Activated CD4-positive, alpha-beta T cell treated with anti-CD3 and anti-CD28 coated beads, Interleukin-2, amount 10 ng/mL, durations not matched to agents 7 days and 5 days (primary cell): ENCODE measurements at regions not wholly inside any gene's neighbourhood (a gene's known extent, or its start where the extent isn't known, plus 50 kb on each side); places are given as distances from the start of the nearest gene placed in this dataset.

Source experiments
- CTCF ChIA-PET: fragments of 350-600 bp; sonication (Branson Sonifier 250); formaldehyde crosslinking; loops from one replicate; lab custom pipeline; 2021; ENCODE audit warnings: antibody characterized with exemption; lab: Charles Lee
- POLR2A ChIA-PET: fragments of 350-600 bp; sonication (Branson Sonifier 250); formaldehyde crosslinking; loops from one replicate; lab custom pipeline; 2021; ENCODE audit warnings: antibody characterized with exemption; lab: Charles Lee
- DNase-seq: peaks from one replicate; pipeline ENCODE4 v3.0.0-alpha.2; 2020
- H3K27ac Mint-ChIP-seq: one replicate; pipeline ENCODE4 v1.8.0; 2021; ENCODE audit warnings: mild to moderate bottlenecking, moderate library complexity, mixed read lengths
- H3K27me3 Mint-ChIP-seq: one replicate; pipeline ENCODE4 v1.8.0; 2021; ENCODE audit warnings: mixed read lengths
- H3K36me3 Mint-ChIP-seq: one replicate; pipeline ENCODE4 v1.8.0; 2021; ENCODE audit warnings: low read depth, mixed read lengths
- H3K4me1 Mint-ChIP-seq: one replicate; pipeline ENCODE4 v1.8.0; 2021; ENCODE audit warnings: mixed read lengths
- H3K4me3 Mint-ChIP-seq: one replicate; pipeline ENCODE4 v1.8.0; 2021; ENCODE audit warnings: mild to moderate bottlenecking, moderate library complexity, mixed read lengths
- H3K9me3 Mint-ChIP-seq: one replicate; pipeline ENCODE4 v1.8.0; 2021; ENCODE audit warnings: mixed read lengths

DNA sequence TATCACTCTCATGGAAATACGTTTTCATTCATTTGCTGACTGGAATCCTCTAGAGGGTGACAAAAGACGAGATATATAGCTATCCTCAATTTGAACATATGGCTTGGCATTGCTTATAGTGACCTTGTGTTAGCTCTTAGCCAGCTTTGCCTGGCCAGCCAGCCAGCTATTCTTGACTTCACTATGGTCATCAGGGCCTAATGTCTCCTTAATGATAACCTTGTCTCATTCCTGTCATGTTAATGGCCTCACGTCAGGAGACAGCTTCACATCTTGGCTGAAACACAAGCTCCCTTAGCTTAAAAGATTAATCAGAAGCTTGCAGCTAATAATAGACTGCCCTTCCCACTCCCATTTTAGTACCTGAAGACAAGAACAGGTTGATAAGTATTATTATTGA lies 1517.5 kb upstream of the PIK3C3 start:
- POLR2A ChIA-PET, result no interaction called here
- Mint-ChIP-seq H3K9me3 (no peaks in the 10 kb centered on the region), H3K27me3 (no peaks in the 10 kb centered on the region), H3K36me3 (no peaks in the 10 kb centered on the region), H3K27ac (no peak overlapping the region), H3K4me1 (no peaks in the 10 kb centered on the region), H3K4me3 (no peak overlapping the region)
- DNase-seq, result no peak
- CTCF ChIA-PET, result no interaction called here

DNA sequence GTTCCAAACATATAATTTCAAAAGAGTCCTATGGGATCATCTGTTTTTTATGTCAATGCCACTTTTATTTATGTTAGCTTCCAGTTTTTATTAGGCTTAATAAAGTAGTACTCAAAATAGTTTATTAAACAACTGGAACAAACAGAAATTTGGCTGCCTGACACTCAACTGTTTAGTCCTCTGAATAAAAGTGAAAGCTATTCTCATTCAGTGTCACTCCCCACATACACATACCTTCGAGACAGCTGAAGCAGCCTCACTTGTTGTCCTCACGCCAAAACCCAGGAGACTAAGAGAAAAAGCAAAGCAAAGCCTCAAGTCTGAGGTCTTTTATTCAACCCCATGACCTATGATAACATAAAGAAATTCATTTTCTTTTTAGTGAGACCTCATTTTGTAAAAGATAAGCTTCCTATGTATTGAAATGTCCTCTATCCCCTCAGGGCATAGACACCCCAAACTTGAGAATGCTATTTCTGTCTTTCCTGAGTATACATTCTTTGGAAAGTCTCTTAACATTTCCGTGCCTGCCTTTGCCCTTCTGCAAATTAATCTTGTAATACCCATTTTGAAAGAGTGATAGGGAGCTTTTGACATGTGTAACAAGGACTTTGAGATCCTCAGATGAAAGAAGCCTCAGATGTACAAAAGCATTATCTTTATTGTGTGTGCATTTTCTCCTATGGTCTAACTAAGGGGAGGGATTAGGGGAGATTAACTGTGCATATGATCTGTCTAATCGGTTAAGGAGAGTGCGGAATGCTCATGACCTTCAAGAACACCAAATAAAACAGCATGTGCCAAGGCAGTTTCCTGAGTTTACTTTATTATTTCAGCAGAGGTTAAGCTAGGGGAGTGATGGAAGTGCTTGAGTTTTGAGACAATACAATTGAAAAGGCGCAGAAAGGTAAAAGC lies 1523.7 kb upstream of the PIK3C3 start:
- Mint-ChIP-seq H3K27ac (no peak overlapping the region), H3K36me3 (no peaks in the 10 kb centered on the region), H3K27me3 (no peaks in the 10 kb centered on the region), H3K9me3 (peaks cover 2% of the 10 kb centered on the region), H3K4me1 (no peaks in the 10 kb centered on the region), H3K4me3 (no peak overlapping the region)
- ChIA-PET CTCF (no interaction called here), POLR2A (no interaction called here)
- DNase-seq, result no peak

GRCh38 chr18:40423291-40423690 lies 1531.7 kb upstream of the PIK3C3 start:
- Mint-ChIP-seq H3K9me3 (peaks cover under 1% of the 10 kb centered on the region), H3K4me1 (no peaks in the 10 kb centered on the region), H3K36me3 (no peaks in the 10 kb centered on the region), H3K4me3 (no peak overlapping the region), H3K27me3 (no peaks in the 10 kb centered on the region), H3K27ac (no peak overlapping the region)
- ChIA-PET POLR2A (no interaction called here), CTCF (no interaction called here)
- no peak for DNase-seq

DNA sequence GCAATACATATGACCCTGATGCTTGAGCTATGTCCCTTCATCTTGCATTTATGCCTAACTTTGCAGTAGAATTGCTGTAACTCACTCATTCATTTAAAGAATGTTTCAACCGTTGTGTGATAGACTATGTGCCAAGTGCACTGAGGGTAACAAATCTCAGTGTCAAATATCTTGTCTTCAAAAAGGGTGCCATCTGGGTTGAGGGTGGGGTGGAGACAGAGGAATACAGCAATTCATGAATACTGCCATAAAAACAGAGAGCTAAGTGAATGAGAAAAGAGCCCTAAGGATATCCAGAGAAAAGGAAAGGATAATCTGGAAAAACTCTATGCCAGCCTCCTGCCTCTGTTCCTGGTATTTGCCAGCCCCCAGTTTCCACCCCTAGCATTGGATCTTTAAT lies 1534.4 kb upstream of the PIK3C3 start:
- CTCF ChIA-PET, result no interaction called here

GRCh38 chr18:40417501-40417900 lies 1537.5 kb upstream of the PIK3C3 start:
- no peaks in the 10 kb centered on the region for H3K36me3 Mint-ChIP-seq
- peaks cover 2% of the 10 kb centered on the region for H3K9me3 Mint-ChIP-seq
- CTCF ChIA-PET, result no interaction called here
- H3K4me3 Mint-ChIP-seq, result no peak overlapping the region
- H3K4me1 Mint-ChIP-seq, result no peaks in the 10 kb centered on the region
- POLR2A ChIA-PET, result no interaction called here
- no peak for DNase-seq
- H3K27ac Mint-ChIP-seq, result no peak overlapping the region
- H3K27me3 Mint-ChIP-seq, result no peaks in the 10 kb centered on the region

More for the DNA sequence above, 1534.4 kb upstream of the PIK3C3 start:
- Mint-ChIP-seq H3K27ac (no peak overlapping the region), H3K9me3 (no peaks in the 10 kb centered on the region), H3K36me3 (no peaks in the 10 kb centered on the region), H3K27me3 (no peaks in the 10 kb centered on the region), H3K4me3 (no peak overlapping the region), H3K4me1 (no peaks in the 10 kb centered on the region)
- POLR2A ChIA-PET, result no interaction called here
- DNase-seq, result no peak

DNA sequence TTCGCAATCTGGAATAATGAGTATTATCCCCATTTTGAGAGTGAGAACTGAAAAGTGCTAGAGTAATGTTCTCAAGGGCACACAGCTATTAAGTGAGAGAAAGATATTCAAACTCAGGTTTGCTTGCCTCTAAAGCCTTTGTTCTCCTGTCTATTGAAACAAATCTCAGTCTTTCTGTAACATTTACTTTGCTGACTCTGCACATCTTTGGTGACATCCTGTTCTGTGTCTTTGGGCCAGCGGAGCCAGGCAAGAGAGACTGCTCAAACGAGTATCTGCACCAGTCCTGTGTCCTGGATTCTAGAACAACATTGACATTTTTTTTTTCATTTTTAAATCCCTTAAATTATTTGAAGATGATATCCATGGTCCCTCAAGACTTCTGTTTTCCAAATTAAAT lies 1539.2 kb upstream of the PIK3C3 start:
- POLR2A ChIA-PET, result no interaction called here
- Mint-ChIP-seq H3K9me3 (peaks cover 2% of the 10 kb centered on the region), H3K27ac (no peak overlapping the region), H3K4me3 (no peak overlapping the region), H3K4me1 (no peaks in the 10 kb centered on the region), H3K36me3 (no peaks in the 10 kb centered on the region), H3K27me3 (no peaks in the 10 kb centered on the region)
- DNase-seq, result no peak
- CTCF ChIA-PET, result no interaction called here

GRCh38 chr18:40415176-40415791 lies 1539.8 kb upstream of the PIK3C3 start:
- no peaks in the 10 kb centered on the region for H3K27me3 Mint-ChIP-seq
- ChIA-PET POLR2A (no interaction called here), CTCF (no interaction called here)
- H3K27ac Mint-ChIP-seq, result no peak overlapping the region
- no peak for DNase-seq
- H3K4me1 Mint-ChIP-seq, result no peaks in the 10 kb centered on the region
- no peak overlapping the region for H3K4me3 Mint-ChIP-seq
- no peaks in the 10 kb centered on the region for H3K36me3 Mint-ChIP-seq
- peaks cover 2% of the 10 kb centered on the region for H3K9me3 Mint-ChIP-seq

DNA sequence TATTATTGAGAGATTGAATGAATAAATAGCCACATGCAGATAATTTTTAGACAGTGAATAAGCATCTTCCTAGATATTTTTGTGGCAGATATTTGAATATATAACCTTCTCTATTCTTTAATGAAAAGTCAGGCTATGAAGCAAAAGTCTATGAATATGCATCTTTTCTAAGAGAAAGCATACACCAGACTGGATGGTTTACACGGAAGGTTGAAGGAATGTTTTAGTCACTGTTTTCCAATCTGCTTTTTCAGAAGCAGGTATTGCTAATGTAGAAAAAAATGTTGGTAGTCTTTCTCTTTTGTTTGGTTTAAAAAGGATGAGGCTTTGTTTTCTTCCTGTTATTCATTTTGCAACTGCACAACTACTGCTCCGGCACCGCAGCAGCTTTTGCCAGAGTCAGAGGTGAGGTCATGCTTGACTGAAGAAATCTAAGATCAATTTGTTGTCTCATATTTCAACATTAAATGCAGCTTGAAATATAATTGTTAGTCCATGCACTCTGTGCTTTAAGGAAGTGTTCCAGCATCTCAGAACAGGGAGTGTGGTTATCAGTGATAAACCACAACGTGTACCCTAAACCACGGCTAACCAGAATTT lies 1540.8 kb upstream of the PIK3C3 start:
- Mint-ChIP-seq H3K4me3 (no peak overlapping the region), H3K27me3 (no peaks in the 10 kb centered on the region), H3K4me1 (no peaks in the 10 kb centered on the region), H3K9me3 (peaks cover 2% of the 10 kb centered on the region), H3K36me3 (no peaks in the 10 kb centered on the region), H3K27ac (no peak overlapping the region)
- POLR2A ChIA-PET, result no interaction called here
- no peak for DNase-seq
- CTCF ChIA-PET, result no interaction called here

DNA sequence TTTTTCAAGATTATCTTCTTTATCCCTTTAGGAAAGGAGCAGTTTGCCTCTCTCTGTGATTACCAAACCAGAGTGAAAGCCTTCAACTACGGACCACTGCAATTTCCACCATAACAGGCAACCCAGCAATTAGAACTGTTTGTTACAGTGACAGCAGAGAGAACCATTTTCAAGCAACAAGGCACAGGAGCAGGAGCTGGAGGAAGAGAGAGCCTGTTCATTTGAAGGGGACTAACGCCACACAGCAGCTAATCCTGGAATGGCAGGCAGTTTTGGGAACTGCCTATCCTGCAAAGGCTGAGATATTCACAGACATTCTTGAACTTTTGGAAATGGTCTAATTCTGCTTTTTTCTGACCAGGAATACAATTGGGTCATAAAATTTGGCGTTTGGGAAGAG lies 1541.9 kb upstream of the PIK3C3 start:
- POLR2A ChIA-PET, result no interaction called here
- no peak for DNase-seq
- Mint-ChIP-seq H3K4me1 (no peaks in the 10 kb centered on the region), H3K27ac (no peak overlapping the region), H3K9me3 (peaks cover 2% of the 10 kb centered on the region), H3K27me3 (no peaks in the 10 kb centered on the region), H3K4me3 (no peak overlapping the region), H3K36me3 (no peaks in the 10 kb centered on the region)
- CTCF ChIA-PET, result no interaction called here

DNA sequence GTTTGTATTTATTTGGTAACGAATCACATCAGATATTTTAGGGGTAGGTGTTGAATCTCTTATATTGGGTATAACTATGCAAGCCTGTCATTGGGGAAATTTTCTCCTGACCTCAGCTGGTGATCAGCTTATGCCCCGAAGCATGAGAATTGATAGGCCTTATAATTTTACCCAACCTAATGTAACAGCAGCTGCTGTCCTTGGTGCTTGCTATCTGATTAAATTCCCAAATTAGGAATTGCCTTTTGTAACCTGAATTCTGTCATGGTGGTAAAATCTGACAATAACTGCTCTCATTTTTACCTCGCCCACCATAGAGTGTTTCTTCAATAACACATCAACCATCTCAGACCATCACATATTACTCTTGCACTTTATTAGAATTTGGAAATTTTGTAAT lies 1542.6 kb upstream of the PIK3C3 start:
- no peak for DNase-seq
- H3K9me3 Mint-ChIP-seq, result peaks cover 2% of the 10 kb centered on the region
- H3K36me3 Mint-ChIP-seq, result no peaks in the 10 kb centered on the region
- no peak overlapping the region for H3K4me3 Mint-ChIP-seq
- CTCF ChIA-PET, result no interaction called here
- POLR2A ChIA-PET, result no interaction called here
- no peak overlapping the region for H3K27ac Mint-ChIP-seq
- no peaks in the 10 kb centered on the region for H3K4me1 Mint-ChIP-seq
- H3K27me3 Mint-ChIP-seq, result no peaks in the 10 kb centered on the region

DNA sequence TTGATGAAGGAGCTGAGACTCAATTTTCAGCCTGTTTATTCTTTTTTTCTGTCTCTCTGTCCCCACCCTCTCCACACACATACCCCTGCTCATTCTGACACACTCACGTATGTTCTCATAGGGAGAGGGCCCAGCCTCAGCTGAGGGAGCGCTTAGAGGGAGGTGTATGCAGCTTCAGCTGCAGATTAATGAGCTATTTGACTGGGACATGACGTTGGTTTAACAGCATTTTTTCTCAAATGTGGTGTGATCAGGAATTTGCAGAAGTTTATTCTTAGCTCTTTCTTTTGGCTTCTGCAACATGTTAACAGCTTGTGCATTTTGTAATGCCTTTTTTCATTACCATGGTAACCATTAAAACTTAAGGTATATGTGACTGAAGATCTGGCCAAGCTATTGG lies 1547.1 kb upstream of the PIK3C3 start:
- no peaks in the 10 kb centered on the region for H3K27me3 Mint-ChIP-seq
- ChIA-PET POLR2A (no interaction called here), CTCF (no interaction called here)
- no peaks in the 10 kb centered on the region for H3K36me3 Mint-ChIP-seq
- no peak overlapping the region for H3K27ac Mint-ChIP-seq
- DNase-seq, result no peak
- no peaks in the 10 kb centered on the region for H3K4me1 Mint-ChIP-seq
- H3K4me3 Mint-ChIP-seq, result no peak overlapping the region
- peaks cover 2% of the 10 kb centered on the region for H3K9me3 Mint-ChIP-seq

GRCh38 chr18:40404284-40404683 lies 1550.8 kb upstream of the PIK3C3 start:
- peaks cover 2% of the 10 kb centered on the region for H3K9me3 Mint-ChIP-seq
- H3K4me1 Mint-ChIP-seq, result no peaks in the 10 kb centered on the region
- POLR2A ChIA-PET, result no interaction called here
- no peaks in the 10 kb centered on the region for H3K27me3 Mint-ChIP-seq
- H3K27ac Mint-ChIP-seq, result no peak overlapping the region
- CTCF ChIA-PET, result no interaction called here
- DNase-seq, result no peak
- H3K36me3 Mint-ChIP-seq, result no peaks in the 10 kb centered on the region
- H3K4me3 Mint-ChIP-seq, result no peak overlapping the region

DNA sequence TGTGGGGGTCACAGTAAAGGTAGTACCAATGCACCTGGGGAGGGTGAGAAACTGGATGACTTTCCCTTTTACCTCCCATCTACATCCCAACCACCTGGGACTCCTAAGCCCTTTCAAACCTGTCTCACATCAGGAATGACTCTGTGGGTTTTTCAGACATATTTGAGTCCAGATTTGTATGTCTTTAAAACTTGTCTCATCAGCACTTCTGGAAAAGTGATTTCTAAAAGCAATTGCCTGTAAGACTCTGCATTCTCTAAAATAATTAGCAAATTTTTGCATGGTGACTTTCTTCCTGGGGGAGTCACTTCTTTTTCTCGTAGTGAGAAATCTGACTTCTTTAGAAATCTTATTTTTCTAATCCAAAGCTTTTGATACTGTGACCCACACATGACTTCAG lies 1553.0 kb upstream of the PIK3C3 start:
- CTCF ChIA-PET, result interaction anchor here (0.6 kb wide), 2 partner anchors 8 to 617 kb away, joined by 3 to 4 read pairs; no protein-coding TSS in a partner anchor
- no peaks in the 10 kb centered on the region for H3K27me3 Mint-ChIP-seq
- no peak for DNase-seq
- H3K36me3 Mint-ChIP-seq, result no peaks in the 10 kb centered on the region
- POLR2A ChIA-PET, result no interaction called here
- H3K27ac Mint-ChIP-seq, result no peak overlapping the region
- peaks cover 2% of the 10 kb centered on the region for H3K9me3 Mint-ChIP-seq
- no peaks in the 10 kb centered on the region for H3K4me1 Mint-ChIP-seq
- no peak overlapping the region for H3K4me3 Mint-ChIP-seq
